ENCODE measurements at regions not wholly inside any gene's neighbourhood (a gene's known extent, or its start where the extent isn't known, plus 50 kb on each side); places are given as distances from the start of the nearest gene placed in this dataset.

DNA sequence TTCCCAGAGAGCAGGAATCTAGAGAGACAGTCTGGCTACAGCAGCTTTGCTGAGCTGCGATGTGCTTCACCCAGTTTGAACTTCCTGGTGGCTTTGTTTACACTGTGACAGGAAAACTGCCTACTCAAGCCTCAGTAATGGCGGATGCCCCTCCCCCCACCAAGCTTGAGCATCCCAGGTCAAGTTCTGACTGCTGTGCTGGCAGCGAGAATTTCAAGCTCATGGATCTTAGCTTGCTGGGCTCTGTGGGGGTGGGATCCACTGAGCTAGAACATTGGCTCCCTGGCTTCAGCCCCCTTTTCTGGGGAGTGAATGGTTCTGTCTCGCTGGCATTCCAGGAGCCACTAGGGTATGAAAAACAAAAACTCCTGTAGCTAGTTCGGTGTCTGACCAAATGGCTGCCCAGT lies 91.0 kb upstream of the ESR1 start:
- peak in 1 of 2 donors; percentile 16 for DNase-seq (ENCODE audit: low read depth in 2 of 2)
- no peak for TF ChIP-seq CTCF (IDR thresholded peaks at IDR 0.05; ENCODE audit: low read depth, low read length)
- H3K4me3 ChIP-seq (replicated peaks in 1 of 2; ENCODE audit: low read depth in 2 of 2, low read length in 2 of 2) = no peak overlapping the region

DNA sequence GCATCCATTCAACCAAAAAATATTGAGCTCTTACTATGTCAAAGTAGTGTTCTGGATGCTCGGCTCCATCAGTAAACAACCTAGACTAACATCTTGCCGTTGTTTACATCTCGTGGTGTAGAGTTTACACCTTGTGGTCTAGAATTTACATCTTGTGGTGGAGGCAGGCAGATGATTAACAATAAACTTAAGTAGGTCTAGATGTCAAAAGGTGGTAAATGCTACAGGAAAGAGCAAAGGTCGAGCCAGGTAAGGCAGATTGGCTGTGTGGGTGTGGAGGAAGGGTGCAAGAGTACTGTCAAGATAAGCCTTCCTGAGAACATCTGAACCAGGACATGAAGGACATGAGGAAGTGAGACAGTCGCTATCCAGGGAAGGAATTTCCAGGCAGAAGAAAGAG lies 88.4 kb upstream of the ESR1 start:
- DNase-seq (ENCODE audit: low read depth in 2 of 2) = no peak
- no peak for TF ChIP-seq CTCF (IDR thresholded peaks at IDR 0.05; ENCODE audit: low read depth, low read length)
- no peak overlapping the region for H3K4me3 ChIP-seq (replicated peaks in 1 of 2; ENCODE audit: low read depth in 2 of 2, low read length in 2 of 2)

DNA sequence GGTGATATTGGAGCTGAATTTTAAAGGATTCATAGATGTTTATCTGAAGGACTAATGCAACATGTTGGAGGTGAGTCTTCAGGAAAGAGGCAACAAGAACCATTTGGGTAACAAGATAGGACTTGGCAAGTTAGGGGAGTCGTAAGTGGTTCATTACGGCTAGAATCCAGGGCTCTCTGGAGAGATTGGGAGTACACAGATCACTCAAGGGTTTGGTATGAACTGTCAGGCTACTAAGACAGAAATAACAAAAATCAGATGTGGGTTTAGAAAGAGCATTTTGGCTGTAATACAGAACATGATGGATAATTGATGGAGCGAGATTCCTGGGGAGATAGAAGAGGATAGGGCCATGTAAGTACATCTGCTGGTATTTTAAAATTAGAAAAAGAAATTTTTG lies 86.3 kb upstream of the ESR1 start:
- TF ChIP-seq CTCF (IDR thresholded peaks at IDR 0.05; ENCODE audit: low read depth, low read length) = no peak
- DNase-seq (ENCODE audit: low read depth in 2 of 2) = no peak

DNA sequence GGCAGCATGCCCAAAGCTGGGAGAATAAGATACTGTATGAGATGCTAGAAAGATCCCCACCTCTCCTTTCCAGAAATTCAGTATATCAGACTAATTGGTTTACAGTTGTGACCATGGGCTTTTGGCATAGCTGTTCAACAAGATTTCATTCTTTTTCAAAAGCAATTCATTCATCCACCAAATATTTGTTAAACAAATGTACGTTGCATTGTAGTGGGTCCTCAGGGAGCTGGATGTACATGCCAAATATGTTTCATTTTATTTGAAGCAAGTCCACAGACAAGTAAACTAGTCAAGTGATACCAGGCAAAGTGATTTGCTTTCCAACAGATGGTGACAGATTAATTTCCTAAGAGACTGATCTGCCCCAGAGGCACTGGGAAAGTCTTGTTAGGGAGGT lies 85.8 kb upstream of the ESR1 start:
- DNase-seq (ENCODE audit: low read depth in 2 of 2) = no peak
- H3K4me3 ChIP-seq (replicated peaks in 1 of 2; ENCODE audit: low read depth in 2 of 2, low read length in 2 of 2) = no peak overlapping the region
- no peak for TF ChIP-seq CTCF (IDR thresholded peaks at IDR 0.05; ENCODE audit: low read depth, low read length)

More for the DNA sequence above, 86.3 kb upstream of the ESR1 start:
- no peak overlapping the region for H3K4me3 ChIP-seq (replicated peaks in 1 of 2; ENCODE audit: low read depth in 2 of 2, low read length in 2 of 2)

GRCh38 chr6:151722342-151722741 lies 85.1 kb upstream of the ESR1 start:
- no peak for TF ChIP-seq CTCF (IDR thresholded peaks at IDR 0.05; ENCODE audit: low read depth, low read length)
- no peak overlapping the region for H3K4me3 ChIP-seq (replicated peaks in 1 of 2; ENCODE audit: low read depth in 2 of 2, low read length in 2 of 2)
- DNase-seq (ENCODE audit: low read depth in 2 of 2) = no peak

DNA sequence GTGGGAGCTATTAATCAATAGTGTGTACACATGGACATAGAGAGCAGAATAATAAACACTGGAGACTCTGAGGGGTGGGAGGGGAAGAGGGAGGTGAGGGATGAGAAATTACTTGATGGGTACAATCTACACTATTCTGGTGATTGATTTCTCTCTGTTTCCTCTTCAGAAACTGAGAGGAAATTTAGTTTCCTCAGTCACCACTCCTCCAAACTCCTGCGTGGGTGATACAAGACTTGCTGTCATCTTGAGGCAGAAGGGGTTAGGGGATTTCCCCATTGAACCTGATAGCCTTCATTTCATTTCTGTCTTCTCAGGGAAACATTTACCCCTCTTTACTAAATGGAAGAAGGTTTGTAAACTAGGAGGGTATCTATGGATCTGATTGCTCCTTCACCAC lies 84.3 kb upstream of the ESR1 start:
- no peak overlapping the region for H3K4me3 ChIP-seq (replicated peaks in 1 of 2; ENCODE audit: low read depth in 2 of 2, low read length in 2 of 2)
- no peak for TF ChIP-seq CTCF (IDR thresholded peaks at IDR 0.05; ENCODE audit: low read depth, low read length)
- no peak for DNase-seq (ENCODE audit: low read depth in 2 of 2)

GRCh38 chr6:151729829-151730495 lies 77.5 kb upstream of the ESR1 start:
- no peak for TF ChIP-seq CTCF (IDR thresholded peaks at IDR 0.05; ENCODE audit: low read depth, low read length)
- DNase-seq (ENCODE audit: low read depth in 2 of 2) = no peak
- H3K4me3 ChIP-seq (replicated peaks in 1 of 2; ENCODE audit: low read depth in 2 of 2, low read length in 2 of 2) = no peak overlapping the region
